IMR-90 (cell line): ENCODE measurements at regions not wholly inside any gene's neighbourhood (a gene's known extent, or its start where the extent isn't known, plus 50 kb on each side); places are given as distances from the start of the nearest gene placed in this dataset.

ENCODE experiments used
- ATAC-seq: fragments of 200-7000 bp; cut with Tn5 transposase; 2 replicates; pipeline ENCODE4 v1.9.1; 2020; ENCODE audit warnings: low read depth, mild to moderate bottlenecking, moderate library complexity
- BruUV-seq: library from RNA; stranded (reverse); fragments of 400-500 nt; replicated peaks from 2 replicates; lab custom pipeline; 2021; lab: Mats Ljungman, UMichigan
- CTCF ChIA-PET: fragments of 300-600 bp; formaldehyde crosslinking; extraction: SDS; loops from one replicate; lab custom pipeline; 2021; ENCODE audit warnings: antibody characterized with exemption; lab: Yijun Ruan, JAX
- POLR2A ChIA-PET: fragments of 300-600 bp; sonication (Branson Sonifier 250); formaldehyde crosslinking; loops from one replicate; lab custom pipeline; 2022; ENCODE audit warnings: antibody characterized with exemption; ENCODE audit not compliant: unreplicated experiment; lab: Charles Lee
- DNase-seq: peaks from one replicate; pipeline ENCODE4 v3.0.0; 2013
- H2AFZ ChIP-seq: replicated peaks from 2 replicates; pipeline ENCODE3; 2013; ENCODE audit warnings: low read length, mild to moderate bottlenecking; ENCODE audit not compliant: poor library complexity
- H2AK5ac ChIP-seq: 2 replicates; pipeline ENCODE4 v1.6.1; 2013; ENCODE audit warnings: low read depth, low read length, inconsistent platforms
- H2AK9ac ChIP-seq: replicated peaks from 2 replicates; pipeline ENCODE3; 2013; ENCODE audit warnings: mild to moderate bottlenecking, low read depth, low read length, moderate library complexity; ENCODE audit not compliant: poor library complexity
- H2BK120ac ChIP-seq: 2 replicates; pipeline ENCODE4 v1.6.1; 2013; ENCODE audit warnings: low read depth, low read length, inconsistent platforms
- H2BK15ac ChIP-seq: 3 replicates; pipeline ENCODE4 v1.6.1; 2013; ENCODE audit warnings: low read depth, low read length, inconsistent platforms
- H2BK20ac ChIP-seq: 2 replicates; pipeline ENCODE4 v1.6.1; 2013; ENCODE audit warnings: low read depth, mild to moderate bottlenecking, inconsistent platforms, low read length, moderate library complexity
- H2BK5ac ChIP-seq: 2 replicates; pipeline ENCODE4 v1.6.1; 2013; ENCODE audit warnings: mild to moderate bottlenecking, low read depth, low read length, inconsistent platforms; ENCODE audit not compliant: poor library complexity, severe bottlenecking
- H3K14ac ChIP-seq: replicated peaks from 2 replicates; pipeline ENCODE4 v1.6.1; 2013; ENCODE audit warnings: low read depth, low read length, inconsistent platforms
- H3K18ac ChIP-seq: 2 replicates; pipeline ENCODE4 v1.6.1; 2013; ENCODE audit warnings: low read depth, low read length, control low read depth
- H3K23ac ChIP-seq: 2 replicates; pipeline ENCODE4 v1.6.1; 2013; ENCODE audit warnings: low read depth, low read length, inconsistent platforms
- H3K27ac ChIP-seq: 2 replicates; pipeline ENCODE4 v1.5.1; 2013; ENCODE audit warnings: mild to moderate bottlenecking, control low read depth, low read length; ENCODE audit not compliant: insufficient read depth
- H3K27me3 ChIP-seq: 2 replicates; pipeline ENCODE4 v1.6.1; 2013; ENCODE audit warnings: low read length; ENCODE audit not compliant: control insufficient read depth, insufficient read depth
- H3K36me3 ChIP-seq: 2 replicates; pipeline ENCODE4 v1.6.1; 2013; ENCODE audit warnings: low read length, mixed read lengths; ENCODE audit not compliant: control insufficient read depth, insufficient read depth
- H3K4ac ChIP-seq: 2 replicates; pipeline ENCODE4 v1.6.1; 2013; ENCODE audit warnings: low read depth, low read length, inconsistent platforms
- H3K4me1 ChIP-seq: 2 replicates; pipeline ENCODE4 v1.6.1; 2013; ENCODE audit warnings: low read length, mixed read lengths; ENCODE audit not compliant: control insufficient read depth, insufficient read depth
- H3K4me2 ChIP-seq: 2 replicates; pipeline ENCODE4 v1.6.1; 2013; ENCODE audit warnings: low read depth, mild to moderate bottlenecking, control low read depth, low read length, moderate library complexity
- H3K4me3 ChIP-seq: 2 replicates; pipeline ENCODE4 v1.5.1; 2013; ENCODE audit warnings: low read depth, mild to moderate bottlenecking, control low read depth, low read length, moderate library complexity; ENCODE audit not compliant: insufficient read depth
- H3K56ac ChIP-seq: 2 replicates; pipeline ENCODE4 v1.6.1; 2013; ENCODE audit warnings: low read length, inconsistent platforms; ENCODE audit not compliant: insufficient read depth; ENCODE audit errors: extremely low read depth
- H3K79me1 ChIP-seq, 2 experiments: 2 replicates each; pipeline ENCODE4 v1.6.1; 2013; ENCODE audit warnings: low read length in 2 of 2, inconsistent platforms in 1 of 2, low read depth in 1 of 2
- H3K9ac ChIP-seq: 2 replicates; pipeline ENCODE4 v1.6.1; 2013; ENCODE audit warnings: low read depth, low read length, control low read depth
- H3K9me1 ChIP-seq: 2 replicates; pipeline ENCODE4 v1.6.1; 2013; ENCODE audit warnings: low read length, inconsistent platforms; ENCODE audit not compliant: insufficient read depth
- H3K9me3 ChIP-seq: 2 replicates; pipeline ENCODE4 v1.6.1; 2013; ENCODE audit warnings: low read length; ENCODE audit not compliant: control insufficient read depth, insufficient read depth
- H4K20me1 ChIP-seq: 2 replicates; pipeline ENCODE4 v1.6.1; 2013; ENCODE audit warnings: low read length, inconsistent platforms; ENCODE audit not compliant: insufficient read depth
- H4K5ac ChIP-seq: 2 replicates; pipeline ENCODE4 v1.6.1; 2013; ENCODE audit warnings: mild to moderate bottlenecking, low read depth, low read length, control low read depth
- H4K8ac ChIP-seq, 2 experiments: 2 replicates each; pipeline ENCODE4 v1.6.1; 2013; ENCODE audit warnings: low read depth in 2 of 2, low read length in 2 of 2, control low read depth in 1 of 2, inconsistent platforms in 1 of 2
- H4K91ac ChIP-seq: 2 replicates; pipeline ENCODE4 v1.6.1; 2013; ENCODE audit warnings: low read depth, low read length, inconsistent platforms; ENCODE audit not compliant: insufficient read depth
- CEBPB ChIP-seq: IDR thresholded peaks from 2 replicates; pipeline ENCODE4 v1.6.1; 2012; ENCODE audit warnings: low read depth, low read length, improper control_type of control experiment
- CHD1 ChIP-seq: IDR thresholded peaks from 2 replicates; pipeline ENCODE4 v1.6.1; 2012; ENCODE audit warnings: low read depth, low read length, improper control_type of control experiment
- FOS ChIP-seq: fragments of 150-350 bp; IDR thresholded peaks from 2 replicates; pipeline ENCODE4 v1.6.1; 2016; ENCODE audit warnings: low read depth, low read length
- MAFK ChIP-seq: IDR thresholded peaks from 2 replicates; pipeline ENCODE4 v1.6.1; 2012; ENCODE audit warnings: low read depth, low read length, improper control_type of control experiment
- POLR2A ChIP-seq: IDR thresholded peaks from 2 replicates; pipeline ENCODE4 v1.6.1; 2012; ENCODE audit warnings: mild to moderate bottlenecking, low read depth, low read length
- RAD21 ChIP-seq: IDR thresholded peaks from 2 replicates; pipeline ENCODE4 v1.6.1; 2012; ENCODE audit warnings: low read length, improper control_type of control experiment
- RCOR1 ChIP-seq: IDR thresholded peaks from 2 replicates; pipeline ENCODE4 v1.6.1; 2012; ENCODE audit warnings: mild to moderate bottlenecking, low read length, improper control_type of control experiment; ENCODE audit not compliant: insufficient replicate concordance
- WGBS, 2 experiments: methylation state at CpG; one replicate each; pipeline versions ENCODE4 v1.1.5 to v1.1.7; 2013; ENCODE audit warnings: missing lambda C conversion rate in 2 of 2; ENCODE audit not compliant: insufficient read length in 1 of 2; ENCODE audit errors: extremely low coverage in 2 of 2; 5-methylcytosine and 5-hydroxymethylcytosine counted together
- dilution Hi-C: fragments of 300-500 bp; cut with HindIII; formaldehyde crosslinking; loops from one replicate; pipeline ENCODE4 v1.14.3; 2018; ENCODE audit warnings: low sequenced_read_pairs; ENCODE audit not compliant: unreplicated experiment
- in situ Hi-C: fragments of 300-500 bp; cut with MboI; formaldehyde crosslinking; loops from 3 replicates; pipeline ENCODE4 v1.14.3; 2019; ENCODE audit warnings: low sequenced_read_pairs, inconsistent platforms, mixed read lengths
- intact Hi-C: fragments of 100-400 bp; cut with micrococcal nuclease; formaldehyde crosslinking; loops from 2 replicates; pipeline ENCODE4 v1.10.0; 2022

DNA sequence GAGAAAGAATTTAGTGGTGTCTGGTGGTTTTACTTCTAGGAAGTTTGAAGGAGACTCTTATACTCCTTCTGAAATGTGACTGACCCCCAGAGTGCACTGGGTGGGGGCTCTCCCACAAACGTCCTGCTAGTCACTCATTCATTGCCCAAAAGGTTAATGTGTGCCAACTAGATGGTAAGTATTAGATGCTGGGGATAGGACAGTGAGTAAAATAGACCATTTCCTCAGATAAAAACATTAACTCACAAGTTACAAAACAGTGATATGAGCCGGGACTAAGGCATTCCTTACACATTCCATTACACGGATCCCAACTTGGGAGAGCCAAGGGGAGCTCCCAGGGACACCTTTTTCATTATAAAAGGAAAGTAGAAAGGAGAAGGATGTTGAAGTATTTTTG, 185.1 kb downstream of the ATXN7L3B start:
- no peak overlapping the region for H2AK5ac ChIP-seq
- no peak overlapping the region for H4K91ac ChIP-seq
- no peak overlapping the region for H3K4ac ChIP-seq
- no peak overlapping the region for H2BK120ac ChIP-seq
- no peak for DNase-seq
- H3K9ac ChIP-seq = no peak overlapping the region
- H3K79me1 ChIP-seq = no peaks in the 10 kb centered on the region
- WGBS, 2 experiments = no CpG with 5 or more reads among the region's 3 CpGs
- no peaks in the 10 kb centered on the region for H4K20me1 ChIP-seq
- no peak overlapping the region for H3K4me3 ChIP-seq
- H2BK5ac ChIP-seq = no peak overlapping the region
- no peak overlapping the region for H3K14ac ChIP-seq
- ATAC-seq = peak; percentile 32; the same call in 1 of the 2 replicates
- no peak overlapping the region for H3K4me2 ChIP-seq
- H3K18ac ChIP-seq = no peak overlapping the region
- H3K36me3 ChIP-seq = no peaks in the 10 kb centered on the region
- in situ Hi-C loops (no loop called here), intact Hi-C loops (no loop called here), dilution Hi-C loops (no loop called here)
- TF ChIP-seq CHD1 = no peak
- TF ChIP-seq RAD21 = no peak
- TF ChIP-seq FOS = no peak
- TF ChIP-seq MAFK = no peak
- no peak for TF ChIP-seq POLR2A
- TF ChIP-seq CEBPB = no peak
- no peak for TF ChIP-seq RCOR1
- H4K5ac ChIP-seq = no peak overlapping the region
- H2AFZ ChIP-seq = no peak overlapping the region
- H3K27ac ChIP-seq = no peak overlapping the region
- H3K27me3 ChIP-seq = no peaks in the 10 kb centered on the region
- ChIA-PET CTCF (interaction anchor here (1.1 kb wide), 1 partner anchor 34 kb away, joined by 4 read pairs; no protein-coding TSS in a partner anchor), POLR2A (no interaction called here)
- no peaks in the 10 kb centered on the region for H3K4me1 ChIP-seq
- no peak overlapping the region for H2BK20ac ChIP-seq
- H2AK9ac ChIP-seq = no peak overlapping the region
- no peak overlapping the region for H3K56ac ChIP-seq
- H4K8ac ChIP-seq = no peak overlapping the region
- no peaks in the 10 kb centered on the region for H3K9me3 ChIP-seq
- no peak overlapping the region for H3K23ac ChIP-seq
- no peak overlapping the region for H2BK15ac ChIP-seq
- no TSS peak for BruUV-seq
- no peaks in the 10 kb centered on the region for H3K9me1 ChIP-seq
